Endodermal cell (in vitro differentiated cells): ENCODE measurements at regions not wholly inside any gene's neighbourhood (a gene's known extent, or its start where the extent isn't known, plus 50 kb on each side); places are given as distances from the start of the nearest gene placed in this dataset.

Experiments used
- DNase-seq: peaks from one replicate; pipeline ENCODE4 v3.0.0-alpha.2; 2017
- H3K27ac ChIP-seq: 2 replicates; pipeline ENCODE4 v1.5.1; 2013; ENCODE audit warnings: mild to moderate bottlenecking, low read depth, low read length, moderate library complexity
- H3K27me3 ChIP-seq: 2 replicates; pipeline ENCODE4 v1.6.1; 2013; ENCODE audit warnings: mild to moderate bottlenecking, low read length, moderate library complexity; ENCODE audit not compliant: insufficient read depth, control insufficient read depth, poor library complexity, severe bottlenecking
- H3K36me3 ChIP-seq: 2 replicates; pipeline ENCODE4 v1.7.0; 2013; ENCODE audit warnings: mild to moderate bottlenecking, low read length, moderate library complexity; ENCODE audit not compliant: control insufficient read depth, insufficient read depth
- H3K4me1 ChIP-seq: one replicate; pipeline ENCODE4 v1.7.0; 2013; ENCODE audit warnings: low read length; ENCODE audit not compliant: control insufficient read depth, insufficient read depth
- H3K4me3 ChIP-seq: 2 replicates; pipeline ENCODE4 v1.5.1; 2013; ENCODE audit warnings: mild to moderate bottlenecking, low read length, moderate library complexity
- H3K9ac ChIP-seq: 2 replicates; pipeline ENCODE4 v1.6.1; 2013; ENCODE audit warnings: mild to moderate bottlenecking, low read length, moderate library complexity; ENCODE audit not compliant: poor library complexity, severe bottlenecking; ENCODE audit errors: extremely low read depth
- H3K9me3 ChIP-seq: 2 replicates; pipeline ENCODE4 v1.6.1; 2013; ENCODE audit warnings: mild to moderate bottlenecking, low read length, moderate library complexity; ENCODE audit not compliant: control insufficient read depth
- H3K27ac Mint-ChIP-seq: 2 replicates; pipeline ENCODE4 v1.8.0; 2020; ENCODE audit warnings: mixed read lengths
- H3K27me3 Mint-ChIP-seq: 2 replicates; pipeline ENCODE4 v1.8.0; 2021; ENCODE audit warnings: mild to moderate bottlenecking, mixed read lengths; ENCODE audit not compliant: insufficient read depth
- H3K36me3 Mint-ChIP-seq: 2 replicates; pipeline ENCODE4 v1.8.0; 2020; ENCODE audit warnings: low read depth, mixed read lengths
- H3K4me1 Mint-ChIP-seq: 2 replicates; pipeline ENCODE4 v1.8.0; 2020; ENCODE audit warnings: mixed read lengths
- H3K4me3 Mint-ChIP-seq: 2 replicates; pipeline ENCODE4 v1.8.0; 2020; ENCODE audit warnings: mild to moderate bottlenecking, moderate library complexity, mixed read lengths
- H3K9me3 Mint-ChIP-seq: 2 replicates; pipeline ENCODE4 v1.8.0; 2020; ENCODE audit warnings: mild to moderate bottlenecking, mixed read lengths
- CTCF ChIP-seq: fragments of 200-600 bp; sonication (generic); conservative IDR thresholded peaks from 2 replicates; pipeline ENCODE4 v1.5.0; 2021; ENCODE audit warnings: antibody characterized with exemption, mild to moderate bottlenecking
- whole genome bisulfite sequencing, 2 experiments: methylation state at CpG; one replicate each; pipeline versions ENCODE4 v1.1.5 to v1.1.7; 2013; ENCODE audit warnings: missing lambda C conversion rate in 2 of 2, mixed read lengths in 1 of 2; ENCODE audit not compliant: insufficient coverage in 1 of 2, insufficient read length in 1 of 2; 5-methylcytosine and 5-hydroxymethylcytosine counted together

DNA sequence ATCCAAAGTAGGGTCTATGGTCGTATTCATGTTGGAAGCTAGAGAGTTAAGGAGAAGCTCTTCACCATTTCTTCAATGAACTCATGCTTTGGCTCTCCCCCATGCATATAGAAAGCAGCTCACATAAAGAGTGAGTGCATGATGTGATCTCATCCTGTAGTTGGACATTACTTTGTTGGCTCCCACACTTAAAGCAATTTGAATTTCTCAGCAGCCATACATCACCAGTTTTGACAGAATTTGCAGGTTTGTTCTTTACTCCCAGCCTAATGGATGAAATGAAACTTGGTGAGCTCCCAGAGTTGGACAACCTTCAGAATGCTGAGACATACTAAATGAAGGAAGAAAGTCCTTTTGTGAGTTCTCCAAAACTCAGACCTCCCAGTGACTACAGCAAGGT is 613.5 kb downstream of the IQCM start:
- H3K27ac Mint-ChIP-seq = no peak overlapping the region
- H3K9me3 ChIP-seq = no peaks in the 10 kb centered on the region
- H3K4me1 ChIP-seq = no peaks in the 10 kb centered on the region
- no peaks in the 10 kb centered on the region for H3K36me3 ChIP-seq
- no peaks in the 10 kb centered on the region for H3K36me3 Mint-ChIP-seq
- no peak overlapping the region for H3K4me3 ChIP-seq
- H3K27me3 ChIP-seq = no peaks in the 10 kb centered on the region
- H3K9ac ChIP-seq = no peak overlapping the region
- H3K9me3 Mint-ChIP-seq = no peaks in the 10 kb centered on the region
- TF ChIP-seq CTCF = no peak
- no peak overlapping the region for H3K4me3 Mint-ChIP-seq
- H3K4me1 Mint-ChIP-seq = peaks cover 5% of the 10 kb centered on the region
- no peaks in the 10 kb centered on the region for H3K27me3 Mint-ChIP-seq
- 94 to 100% methylated on average over 1 of the region's 1 CpG for WGBS, 2 experiments
- no peak overlapping the region for H3K27ac ChIP-seq
- DNase-seq = no peak

GRCh38 chr4:149199594-149199993 is 616.0 kb downstream of the IQCM start:
- DNase-seq = no peak
- H3K27ac Mint-ChIP-seq = no peak overlapping the region
- Histone ChIP-seq H3K27ac (no peak overlapping the region), H3K4me1 (no peaks in the 10 kb centered on the region), H3K9ac (no peak overlapping the region), H3K36me3 (no peaks in the 10 kb centered on the region), H3K4me3 (no peak overlapping the region), H3K9me3 (no peaks in the 10 kb centered on the region), H3K27me3 (no peaks in the 10 kb centered on the region)
- H3K36me3 Mint-ChIP-seq = no peaks in the 10 kb centered on the region
- WGBS, 2 experiments = 90% methylated on average over 3 of the region's 3 CpGs; no CpG with 5 or more reads in 1 of the 2 experiments
- no peak overlapping the region for H3K4me3 Mint-ChIP-seq
- no peaks in the 10 kb centered on the region for H3K9me3 Mint-ChIP-seq
- TF ChIP-seq CTCF = no peak
- peaks cover 5% of the 10 kb centered on the region for H3K4me1 Mint-ChIP-seq
- H3K27me3 Mint-ChIP-seq = no peaks in the 10 kb centered on the region

GRCh38 chr4:149194061-149194460 is 621.6 kb downstream of the IQCM start:
- no peak overlapping the region for H3K27ac Mint-ChIP-seq
- H3K9ac ChIP-seq = no peak overlapping the region
- H3K9me3 ChIP-seq = no peaks in the 10 kb centered on the region
- H3K9me3 Mint-ChIP-seq = no peaks in the 10 kb centered on the region
- TF ChIP-seq CTCF = no peak
- no peak overlapping the region for H3K4me3 Mint-ChIP-seq
- no peaks in the 10 kb centered on the region for H3K4me1 Mint-ChIP-seq
- no peaks in the 10 kb centered on the region for H3K4me1 ChIP-seq
- DNase-seq = no peak
- H3K4me3 ChIP-seq = no peak overlapping the region
- H3K27ac ChIP-seq = no peak overlapping the region
- H3K36me3 ChIP-seq = no peaks in the 10 kb centered on the region
- no peaks in the 10 kb centered on the region for H3K27me3 Mint-ChIP-seq
- WGBS, 2 experiments = 82 to 100% methylated on average over 1 of the region's 1 CpG
- H3K36me3 Mint-ChIP-seq = no peaks in the 10 kb centered on the region
- H3K27me3 ChIP-seq = no peaks in the 10 kb centered on the region
